Activated T-helper 17 cell treated with anti-CD3 and anti-CD28 coated beads, Interleukin-2, amount 50 U/mL, for 72 hours (primary cell): ENCODE measurements at regions not wholly inside any gene's neighbourhood (a gene's known extent, or its start where the extent isn't known, plus 50 kb on each side); places are given as distances from the start of the nearest gene placed in this dataset.

Experiments used
- ATAC-seq: fragments of 150-1000 bp; cut with Tn5 transposase; replicated peaks from 2 replicates; pipeline ENCODE4 v1.10.0; 2021; ENCODE audit warnings: mild to moderate bottlenecking, moderate library complexity
- H3K27ac Mint-ChIP-seq: one replicate; pipeline ENCODE4 v1.8.0; 2022; ENCODE audit warnings: mixed read lengths
- H3K27me3 Mint-ChIP-seq: one replicate; pipeline ENCODE4 v1.8.0; 2022; ENCODE audit warnings: mixed read lengths
- H3K36me3 Mint-ChIP-seq: one replicate; pipeline ENCODE4 v1.8.0; 2022; ENCODE audit warnings: low read depth, mild to moderate bottlenecking, mixed read lengths
- H3K4me1 Mint-ChIP-seq: one replicate; pipeline ENCODE4 v1.8.0; 2022; ENCODE audit warnings: mixed read lengths
- H3K4me3 Mint-ChIP-seq: one replicate; pipeline ENCODE4 v1.8.0; 2022; ENCODE audit warnings: mild to moderate bottlenecking, mixed read lengths
- H3K9me3 Mint-ChIP-seq: one replicate; pipeline ENCODE4 v1.8.0; 2022; ENCODE audit warnings: mixed read lengths

DNA sequence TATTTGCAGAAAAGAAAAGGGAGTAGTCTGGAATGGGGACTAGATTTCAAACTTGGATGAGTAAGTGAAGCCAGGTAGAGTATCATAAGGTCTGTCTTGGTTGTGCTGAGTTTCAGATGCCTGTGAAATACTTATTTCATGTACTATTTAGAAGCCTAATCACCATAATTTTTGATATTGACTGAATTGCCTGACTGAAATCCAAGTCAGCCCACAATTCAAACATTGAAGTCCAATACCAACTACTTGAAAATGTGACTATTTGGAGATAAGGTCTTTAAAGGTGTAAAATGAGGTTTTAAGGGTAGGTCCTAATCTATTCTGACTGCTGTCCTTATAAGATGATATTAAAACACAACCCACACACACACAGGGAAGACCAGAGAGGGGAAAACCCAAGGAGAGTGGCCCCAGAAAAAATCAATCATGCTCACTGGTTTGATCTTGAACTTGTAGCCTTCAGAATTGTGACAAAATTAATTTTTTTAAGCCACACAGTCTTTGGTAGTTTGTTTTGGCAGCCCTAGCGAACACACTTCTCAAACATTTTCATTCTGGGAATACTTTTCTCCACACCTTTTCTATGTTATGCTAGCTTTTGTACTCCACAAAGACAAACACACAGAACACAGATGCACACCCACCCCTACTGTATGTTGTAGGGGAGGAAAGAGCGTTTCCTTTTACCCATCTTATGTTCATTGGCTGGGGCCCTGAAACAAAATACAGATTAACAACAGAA is 126.3 kb downstream of the HFE start:
- no peaks in the 10 kb centered on the region for H3K36me3 Mint-ChIP-seq
- no peaks in the 10 kb centered on the region for H3K9me3 Mint-ChIP-seq
- H3K27ac Mint-ChIP-seq, result no peak overlapping the region
- no peaks in the 10 kb centered on the region for H3K27me3 Mint-ChIP-seq
- no peak for ATAC-seq
- H3K4me1 Mint-ChIP-seq, result no peaks in the 10 kb centered on the region
- no peak overlapping the region for H3K4me3 Mint-ChIP-seq

DNA sequence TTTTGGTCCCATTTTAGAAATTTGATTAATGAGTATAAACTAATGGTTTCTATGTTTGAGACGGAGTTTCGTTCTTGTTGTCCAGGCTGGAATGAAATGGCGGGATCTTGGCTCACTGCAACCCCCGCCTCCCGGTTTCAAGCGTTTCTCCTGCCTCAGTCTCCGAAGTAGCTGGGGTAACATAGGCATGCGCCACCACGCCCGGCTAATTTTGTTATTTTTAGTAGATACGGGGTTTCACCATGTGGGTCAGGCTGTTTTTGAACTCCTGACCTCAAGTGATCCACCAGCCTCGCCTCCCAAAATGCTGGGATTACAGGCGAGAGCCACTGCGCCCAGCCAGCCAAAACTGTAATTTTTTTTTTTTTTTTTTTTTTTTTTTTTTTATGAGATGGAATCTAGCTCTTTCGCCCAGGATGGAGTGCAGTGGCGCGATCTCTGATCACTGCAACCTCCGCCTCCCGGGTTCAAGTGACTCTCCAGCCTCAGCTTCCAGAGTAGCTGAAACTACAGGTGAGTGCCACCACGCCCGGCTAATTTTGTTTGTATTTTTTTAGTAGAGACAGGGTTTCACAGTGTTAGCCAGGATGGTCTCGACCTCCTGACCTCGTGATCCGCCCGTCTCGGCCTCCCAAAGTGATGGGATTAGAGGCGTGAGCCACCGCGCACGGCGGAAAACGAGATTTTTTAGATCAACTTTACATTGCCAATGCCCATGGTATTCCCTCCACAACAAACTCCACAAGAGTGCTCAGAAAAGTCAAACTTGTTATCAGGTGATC is 127.8 kb downstream of the HFE start:
- Mint-ChIP-seq H3K4me3 (no peak overlapping the region), H3K27me3 (no peaks in the 10 kb centered on the region), H3K9me3 (no peaks in the 10 kb centered on the region), H3K36me3 (no peaks in the 10 kb centered on the region), H3K27ac (no peak overlapping the region), H3K4me1 (no peaks in the 10 kb centered on the region)
- ATAC-seq, result no peak

DNA sequence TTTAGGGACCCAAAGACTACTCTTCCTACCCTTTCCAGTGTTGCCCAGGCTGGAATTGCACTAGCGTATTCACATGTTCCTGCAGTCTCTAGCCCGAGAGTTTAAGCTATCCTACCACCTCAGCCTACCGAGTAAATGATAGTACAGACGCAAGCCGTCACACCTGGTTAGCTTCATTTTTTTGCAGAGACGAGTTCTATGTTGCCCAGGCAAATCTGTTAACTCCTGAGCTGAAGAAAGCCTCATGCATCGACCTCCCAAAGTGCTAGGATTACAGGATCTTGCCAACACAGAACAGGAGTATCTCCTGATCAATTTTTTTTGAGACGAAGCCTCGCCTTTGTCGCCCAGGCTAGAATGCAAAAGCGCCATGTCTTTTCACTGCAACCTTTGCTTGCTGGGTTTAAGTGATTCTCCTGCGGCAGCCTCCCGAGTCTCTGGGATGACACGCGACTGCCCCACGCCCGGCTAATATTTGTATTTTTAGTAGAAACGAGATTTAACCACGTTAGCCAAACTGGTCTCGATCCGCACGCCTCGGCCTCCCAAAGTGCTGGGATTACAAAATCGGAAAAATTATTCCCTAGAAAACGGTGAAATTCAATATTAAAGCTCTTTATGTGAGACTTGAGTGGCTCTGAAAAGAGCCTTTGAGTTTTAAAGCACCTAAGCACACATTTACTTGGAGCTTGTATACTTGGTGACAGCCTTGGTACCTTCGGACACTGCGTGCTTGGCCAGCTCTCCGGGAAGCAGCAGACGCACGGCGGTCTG is 128.5 kb downstream of the HFE start:
- no peaks in the 10 kb centered on the region for H3K4me1 Mint-ChIP-seq
- peak; percentile 27 for ATAC-seq

DNA sequence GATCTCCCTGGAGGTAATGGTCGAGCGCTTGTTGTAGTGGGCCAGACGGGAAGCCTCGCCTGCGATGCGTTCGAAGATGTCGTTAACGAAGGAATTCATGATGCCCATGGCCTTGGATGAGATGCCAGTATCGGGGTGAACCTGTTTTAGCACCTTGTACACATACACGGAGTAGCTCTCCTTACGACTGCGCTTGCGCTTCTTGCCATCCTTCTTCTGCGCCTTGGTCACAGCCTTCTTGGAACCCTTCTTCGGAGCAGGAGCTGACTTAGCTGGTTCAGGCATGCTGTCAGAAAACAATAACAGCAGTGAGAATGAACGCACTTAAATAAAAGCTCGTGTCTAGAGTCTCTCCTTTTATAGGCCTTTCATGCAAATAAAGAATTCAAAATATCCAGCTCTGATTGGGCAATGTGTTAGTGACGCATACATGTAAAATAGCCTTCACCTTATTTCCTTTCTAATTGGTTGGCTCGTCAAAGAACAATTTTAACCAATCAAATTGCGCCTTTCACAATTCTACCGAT is 129.2 kb downstream of the HFE start:
- H3K27ac Mint-ChIP-seq, result no peak overlapping the region
- H3K4me3 Mint-ChIP-seq, result no peak overlapping the region
- no peaks in the 10 kb centered on the region for H3K4me1 Mint-ChIP-seq
- H3K36me3 Mint-ChIP-seq, result no peaks in the 10 kb centered on the region
- ATAC-seq, result peak; percentile 86
- H3K27me3 Mint-ChIP-seq, result no peaks in the 10 kb centered on the region
- no peaks in the 10 kb centered on the region for H3K9me3 Mint-ChIP-seq

More for the DNA sequence above, 128.5 kb downstream of the HFE start:
- H3K27ac Mint-ChIP-seq, result no peak overlapping the region
- no peaks in the 10 kb centered on the region for H3K36me3 Mint-ChIP-seq
- H3K27me3 Mint-ChIP-seq, result no peaks in the 10 kb centered on the region
- no peaks in the 10 kb centered on the region for H3K9me3 Mint-ChIP-seq
- H3K4me3 Mint-ChIP-seq, result no peak overlapping the region

DNA sequence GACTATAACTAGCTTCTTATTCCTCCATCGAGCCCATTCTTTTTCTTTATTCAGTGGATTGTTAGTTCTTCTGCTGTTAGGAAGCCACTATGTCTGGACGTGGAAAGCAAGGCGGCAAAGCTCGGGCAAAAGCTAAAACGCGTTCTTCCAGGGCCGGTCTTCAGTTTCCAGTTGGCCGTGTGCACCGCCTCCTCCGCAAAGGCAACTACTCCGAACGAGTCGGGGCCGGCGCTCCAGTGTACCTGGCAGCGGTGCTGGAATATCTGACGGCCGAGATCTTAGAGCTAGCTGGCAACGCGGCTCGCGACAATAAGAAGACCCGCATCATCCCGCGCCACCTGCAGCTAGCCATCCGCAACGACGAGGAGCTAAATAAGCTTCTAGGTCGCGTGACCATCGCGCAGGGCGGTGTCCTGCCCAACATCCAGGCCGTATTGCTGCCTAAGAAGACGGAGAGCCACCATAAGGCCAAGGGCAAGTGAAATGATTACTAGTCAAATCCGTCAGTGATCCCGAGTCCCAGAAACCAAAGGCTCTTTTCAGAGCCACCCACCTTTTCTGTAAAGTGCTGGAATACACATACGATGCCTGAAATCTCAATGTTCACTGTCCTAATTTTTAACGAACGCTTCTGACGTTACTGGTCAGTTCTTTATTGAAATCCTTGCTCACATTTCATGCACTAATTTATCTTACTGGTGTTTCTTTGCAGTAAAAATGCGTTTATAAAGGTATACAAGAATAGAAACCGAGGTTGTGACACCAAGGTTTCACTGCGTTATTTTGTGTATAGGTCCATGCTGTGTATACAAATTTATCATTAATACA is 129.9 kb downstream of the HFE start:
- Mint-ChIP-seq H3K36me3 (no peaks in the 10 kb centered on the region), H3K9me3 (no peaks in the 10 kb centered on the region), H3K27me3 (no peaks in the 10 kb centered on the region), H3K27ac (no peak overlapping the region), H3K4me1 (no peaks in the 10 kb centered on the region), H3K4me3 (no peak overlapping the region)
- ATAC-seq, result peak; percentile 63

DNA sequence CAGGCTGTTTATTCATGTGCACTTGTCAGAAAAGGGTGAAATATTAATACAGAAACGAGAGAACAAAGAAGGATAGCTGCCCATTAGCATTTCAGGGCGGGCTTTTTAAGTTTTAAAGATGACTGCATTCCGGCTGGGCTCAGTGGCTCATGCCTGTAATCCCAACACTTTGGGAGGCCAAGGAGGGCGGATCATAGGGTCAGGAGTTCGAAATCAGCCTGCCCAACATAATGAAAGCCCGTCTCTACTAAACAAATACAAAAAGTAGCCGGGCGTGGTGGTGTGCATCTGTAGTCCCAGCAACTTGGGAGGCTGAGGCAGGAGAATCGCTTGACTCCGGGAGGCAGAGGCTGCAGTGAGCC is 130.5 kb downstream of the HFE start:
- no peak overlapping the region for H3K4me3 Mint-ChIP-seq
- H3K36me3 Mint-ChIP-seq, result no peaks in the 10 kb centered on the region
- H3K9me3 Mint-ChIP-seq, result no peaks in the 10 kb centered on the region
- H3K27me3 Mint-ChIP-seq, result no peaks in the 10 kb centered on the region
- H3K27ac Mint-ChIP-seq, result no peak overlapping the region
- no peak for ATAC-seq
- peaks cover under 1% of the 10 kb centered on the region for H3K4me1 Mint-ChIP-seq

DNA sequence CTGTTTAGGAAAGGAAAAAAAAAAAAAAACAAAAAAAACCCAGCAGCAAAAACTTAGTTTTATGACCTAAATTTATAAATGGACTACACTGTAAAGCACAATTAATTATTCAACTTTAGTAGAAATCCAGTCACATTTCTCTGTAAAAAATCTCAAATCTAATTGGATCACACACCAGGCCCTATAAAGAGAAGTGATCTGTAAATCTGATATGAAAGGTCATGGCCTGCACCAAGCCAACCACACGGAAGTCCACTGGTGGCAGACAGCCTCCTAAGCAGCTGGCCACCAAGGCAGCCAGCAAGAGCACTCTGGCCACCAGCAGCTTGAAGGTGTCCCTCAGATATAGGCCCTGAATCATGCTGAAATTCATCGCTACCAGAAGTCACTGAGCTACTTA is 131.6 kb downstream of the HFE start:
- Mint-ChIP-seq H3K4me3 (no peak overlapping the region), H3K9me3 (no peaks in the 10 kb centered on the region), H3K36me3 (no peaks in the 10 kb centered on the region)

DNA sequence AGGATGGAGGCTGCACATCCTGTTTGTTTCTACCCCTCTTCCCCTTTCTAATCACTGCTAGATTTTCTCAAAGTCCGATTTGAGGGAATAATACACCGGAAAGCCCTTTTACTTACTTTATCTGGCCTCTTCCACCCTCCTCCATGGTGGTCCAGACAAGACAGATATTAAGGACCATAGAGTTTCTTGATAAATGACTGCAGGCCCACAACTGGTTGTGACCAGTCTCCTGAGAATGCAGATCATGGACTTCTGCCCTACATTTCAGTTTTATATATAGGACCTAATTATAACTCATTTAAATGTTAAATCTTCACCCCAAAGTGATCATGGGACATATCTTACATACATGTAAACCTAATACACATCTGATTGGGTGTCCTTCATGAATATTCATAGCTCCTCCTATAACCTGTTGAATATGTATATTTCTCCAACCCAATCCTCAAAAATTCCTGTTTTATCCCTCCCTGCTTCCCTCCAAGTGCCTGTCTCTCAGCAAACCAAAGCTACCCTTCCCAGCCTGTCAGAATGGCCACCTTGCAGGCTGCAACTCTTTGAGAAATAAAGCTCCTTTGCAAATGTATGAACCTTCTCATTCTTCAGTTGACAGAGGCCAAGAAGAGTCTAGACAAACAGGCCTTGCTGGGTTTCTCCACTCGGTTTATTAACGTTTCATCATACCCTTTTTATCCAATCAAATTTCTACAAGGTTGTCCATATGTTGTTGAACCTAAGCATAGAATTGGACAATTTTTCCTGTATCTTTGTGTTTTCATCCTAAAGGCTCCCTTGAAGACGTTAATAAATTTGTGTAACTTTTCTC is 133.1 kb downstream of the HFE start:
- no peak for ATAC-seq
- H3K4me1 Mint-ChIP-seq, result peaks cover 6% of the 10 kb centered on the region
- no peaks in the 10 kb centered on the region for H3K9me3 Mint-ChIP-seq

More for the DNA sequence above, 131.6 kb downstream of the HFE start:
- ATAC-seq, result no peak
- no peak overlapping the region for H3K27ac Mint-ChIP-seq
- H3K27me3 Mint-ChIP-seq, result no peaks in the 10 kb centered on the region
- H3K4me1 Mint-ChIP-seq, result peaks cover 6% of the 10 kb centered on the region

DNA sequence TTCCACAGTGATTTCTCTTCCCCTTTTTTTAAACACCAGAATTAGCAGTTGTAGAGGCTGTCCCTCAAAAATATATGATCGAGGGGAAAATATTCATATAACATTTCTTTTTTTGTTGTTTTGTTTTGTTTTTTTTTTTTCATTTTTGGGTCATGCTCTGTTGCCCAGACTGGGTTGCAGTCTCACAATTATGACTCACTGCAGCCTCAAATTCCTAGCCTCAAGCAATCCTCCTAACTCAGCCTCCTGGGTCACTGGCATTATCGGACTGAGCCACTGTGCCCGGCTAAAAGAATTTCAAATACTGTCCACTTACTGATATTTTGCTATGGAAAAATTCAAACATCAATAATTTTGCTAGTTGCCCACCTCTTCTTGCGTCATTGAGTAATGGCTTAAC is 134.0 kb downstream of the HFE start:
- no peaks in the 10 kb centered on the region for H3K9me3 Mint-ChIP-seq
- no peak overlapping the region for H3K4me3 Mint-ChIP-seq
- H3K36me3 Mint-ChIP-seq, result no peaks in the 10 kb centered on the region
- H3K4me1 Mint-ChIP-seq, result peaks cover 6% of the 10 kb centered on the region
- H3K27ac Mint-ChIP-seq, result no peak overlapping the region
- no peak for ATAC-seq
- no peaks in the 10 kb centered on the region for H3K27me3 Mint-ChIP-seq

More for the DNA sequence above, 133.1 kb downstream of the HFE start:
- no peaks in the 10 kb centered on the region for H3K36me3 Mint-ChIP-seq
- H3K27me3 Mint-ChIP-seq, result no peaks in the 10 kb centered on the region
- H3K27ac Mint-ChIP-seq, result no peak overlapping the region
- H3K4me3 Mint-ChIP-seq, result no peak overlapping the region

DNA sequence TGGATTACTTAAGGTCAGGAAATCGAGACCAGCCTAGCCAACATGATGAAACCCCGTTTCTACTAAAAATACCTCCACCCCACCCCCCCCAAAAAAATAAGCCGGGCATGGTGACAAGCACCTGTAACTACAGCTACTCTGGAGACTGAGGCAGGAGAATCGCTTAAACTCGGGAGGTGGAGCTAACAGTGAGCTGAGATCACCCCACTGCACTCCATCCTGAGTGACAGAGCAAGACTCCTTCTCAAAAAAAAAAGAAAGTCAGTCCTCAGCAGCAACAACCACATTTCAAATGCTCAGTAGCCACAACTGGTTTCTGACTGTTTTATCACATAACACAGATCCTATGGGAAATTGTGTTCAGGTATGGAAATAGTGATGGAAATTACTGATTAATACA is 135.3 kb downstream of the HFE start:
- Mint-ChIP-seq H3K4me3 (no peak overlapping the region), H3K9me3 (no peaks in the 10 kb centered on the region), H3K27me3 (no peaks in the 10 kb centered on the region), H3K4me1 (peaks cover 10% of the 10 kb centered on the region), H3K27ac (no peak overlapping the region), H3K36me3 (no peaks in the 10 kb centered on the region)
- ATAC-seq, result no peak

DNA sequence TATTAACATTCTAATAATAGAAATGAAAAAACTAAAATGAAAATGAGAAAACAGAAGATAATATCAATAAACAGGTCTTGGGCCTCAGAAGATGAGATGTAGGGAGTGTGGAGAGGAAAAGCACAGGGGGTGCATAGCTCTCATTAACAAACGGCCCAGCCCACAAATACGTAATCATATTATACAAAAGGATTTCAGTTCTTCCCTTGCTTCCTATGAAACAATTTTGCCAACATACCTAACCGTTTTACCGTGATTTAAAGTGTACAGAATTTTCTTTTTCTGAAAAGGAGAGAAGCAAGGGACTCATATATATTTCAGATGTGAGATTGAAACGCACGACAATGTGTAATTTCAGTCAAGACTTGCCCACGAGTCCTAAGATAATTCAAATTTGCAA is 136.0 kb downstream of the HFE start:
- H3K36me3 Mint-ChIP-seq, result no peaks in the 10 kb centered on the region
- no peaks in the 10 kb centered on the region for H3K9me3 Mint-ChIP-seq
- no peaks in the 10 kb centered on the region for H3K27me3 Mint-ChIP-seq
- H3K4me3 Mint-ChIP-seq, result no peak overlapping the region
- peaks cover 10% of the 10 kb centered on the region for H3K4me1 Mint-ChIP-seq
- no peak overlapping the region for H3K27ac Mint-ChIP-seq
- peak; percentile 22 for ATAC-seq

DNA sequence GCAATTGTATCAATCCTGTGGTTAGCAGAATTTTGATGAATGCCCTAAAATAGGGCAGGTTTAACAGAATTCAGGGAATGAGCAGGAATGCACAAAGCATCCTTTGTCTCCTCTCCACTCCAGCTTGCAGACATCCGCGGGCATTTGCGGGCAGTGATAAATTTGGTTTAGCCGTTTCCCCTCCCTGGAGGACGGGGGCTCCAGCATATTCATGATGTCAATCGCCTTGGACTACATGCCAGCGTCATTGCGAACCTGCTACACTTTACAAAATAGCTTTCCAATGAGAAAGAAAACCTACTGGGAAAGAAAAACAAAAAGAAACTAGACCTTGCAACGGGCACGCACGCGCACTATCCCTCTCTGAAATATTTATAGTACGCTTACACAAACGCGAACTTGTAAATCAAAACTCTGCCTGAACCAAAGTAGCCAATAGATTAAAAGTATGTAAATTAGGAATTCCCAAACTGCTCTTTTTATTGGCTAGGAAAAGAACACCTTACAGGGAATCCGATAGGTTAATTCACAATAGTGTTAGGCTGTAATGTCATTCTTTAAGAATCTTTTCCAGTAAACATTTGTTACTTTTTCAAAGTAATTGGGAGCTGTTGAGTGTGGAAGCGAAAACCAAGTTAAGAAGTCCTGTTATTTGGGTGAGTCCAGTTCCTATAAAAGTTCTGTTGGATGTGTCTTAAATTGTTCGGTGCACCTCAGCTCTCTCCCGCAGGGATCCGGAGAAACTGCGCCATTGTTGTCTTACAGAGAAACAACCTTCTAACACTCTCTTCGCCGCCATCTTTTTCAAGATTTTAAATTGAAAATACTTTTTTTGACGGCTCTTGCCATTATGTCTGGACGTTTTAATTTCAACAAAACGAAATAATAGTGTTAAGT is 136.7 kb downstream of the HFE start:
- no peaks in the 10 kb centered on the region for H3K9me3 Mint-ChIP-seq
- H3K4me1 Mint-ChIP-seq, result peaks cover 10% of the 10 kb centered on the region
- H3K4me3 Mint-ChIP-seq, result no peak overlapping the region
- H3K36me3 Mint-ChIP-seq, result no peaks in the 10 kb centered on the region
- no peak overlapping the region for H3K27ac Mint-ChIP-seq
- peak; percentile 92 for ATAC-seq
- no peaks in the 10 kb centered on the region for H3K27me3 Mint-ChIP-seq

DNA sequence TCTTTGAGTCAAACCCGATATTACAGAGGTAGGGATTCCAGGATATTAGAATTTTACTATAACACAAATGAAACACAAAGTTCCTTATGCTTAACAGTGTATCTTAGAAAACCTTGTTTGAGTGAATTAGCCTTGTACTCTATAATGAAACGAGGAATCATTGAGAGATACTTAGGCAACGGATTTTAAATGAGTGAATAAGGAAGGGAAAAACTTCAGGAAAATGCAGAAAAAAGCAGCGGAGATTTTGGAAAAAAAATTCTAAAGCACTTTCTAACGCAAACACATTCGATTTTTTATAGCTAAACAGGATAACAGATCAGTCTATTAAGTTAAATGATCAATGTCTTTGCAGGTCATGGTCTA is 137.3 kb downstream of the HFE start:
- Mint-ChIP-seq H3K27ac (no peak overlapping the region), H3K27me3 (no peaks in the 10 kb centered on the region), H3K9me3 (no peaks in the 10 kb centered on the region), H3K4me3 (no peak overlapping the region), H3K36me3 (no peaks in the 10 kb centered on the region), H3K4me1 (peaks cover 10% of the 10 kb centered on the region)
- no peak for ATAC-seq
